ENCODE measurements at regions not wholly inside any gene's neighbourhood (a gene's known extent, or its start where the extent isn't known, plus 50 kb on each side); places are given as distances from the start of the nearest gene placed in this dataset.

DNA sequence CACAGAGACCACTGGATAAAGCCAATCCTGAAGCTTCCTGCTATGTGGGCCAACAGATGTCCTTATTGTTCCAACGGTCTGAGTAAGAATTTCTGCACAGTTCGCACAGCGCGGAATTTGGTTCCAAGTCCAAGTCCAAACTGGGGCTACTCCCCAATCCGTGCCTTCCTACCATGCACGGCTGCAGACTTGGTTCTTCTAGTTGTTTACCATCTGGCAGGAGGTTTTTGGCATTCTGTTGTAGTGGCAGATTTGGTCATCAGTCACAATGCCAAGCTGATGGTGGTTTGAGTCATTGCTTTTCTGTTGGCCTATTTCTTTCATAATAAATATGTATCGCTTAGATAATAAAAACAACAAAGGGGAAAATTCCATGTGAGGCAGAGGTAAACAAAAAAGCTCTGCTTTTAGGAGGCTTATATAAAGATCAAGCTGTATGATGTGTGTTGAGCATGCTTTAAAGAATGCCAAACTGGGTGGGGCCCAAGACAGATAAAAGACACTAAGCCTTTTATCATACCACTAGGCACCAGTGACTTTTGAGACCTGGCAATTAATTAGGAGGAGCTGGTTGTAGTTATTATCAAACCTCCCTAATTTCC, 52.5 kb upstream of the SYN3 start:
- Histone ChIP-seq H3K36me3 (ENCODE audit: control insufficient read depth in 4 of 4, insufficient read depth in 3 of 4, low read depth in 1 of 4, low read length in 3 of 4) (no peaks in the 10 kb centered on the region), H3K27ac (ENCODE audit: low read depth in 1 of 2, low read length in 2 of 2) (no peak overlapping the region), H3K4me1 (ENCODE audit: control insufficient read depth in 4 of 4, insufficient read depth in 4 of 4, low read length in 3 of 4) (no peaks in the 10 kb centered on the region), H3K9me3 (ENCODE audit: control insufficient read depth in 4 of 4, low read length in 3 of 4) (no peaks in the 10 kb centered on the region), H3K4me3 (ENCODE audit: low read depth in 1 of 3, low read length in 3 of 3) (no peak overlapping the region), H3K9ac (ENCODE audit: low read depth in 1 of 2, low read length in 2 of 2) (no peak overlapping the region), H3K27me3 (ENCODE audit: control insufficient read depth in 4 of 4, insufficient read depth in 4 of 4, low read length in 3 of 4) (peaks cover 0 to 6% (median 0%) of the 10 kb centered on the region in 4 donors)
- no peak for TF ChIP-seq HNF4G (IDR thresholded peaks at IDR 0.05)
- no peak for TF ChIP-seq YY1 (IDR thresholded peaks at IDR 0.05)
- TF ChIP-seq, protein P1, sequence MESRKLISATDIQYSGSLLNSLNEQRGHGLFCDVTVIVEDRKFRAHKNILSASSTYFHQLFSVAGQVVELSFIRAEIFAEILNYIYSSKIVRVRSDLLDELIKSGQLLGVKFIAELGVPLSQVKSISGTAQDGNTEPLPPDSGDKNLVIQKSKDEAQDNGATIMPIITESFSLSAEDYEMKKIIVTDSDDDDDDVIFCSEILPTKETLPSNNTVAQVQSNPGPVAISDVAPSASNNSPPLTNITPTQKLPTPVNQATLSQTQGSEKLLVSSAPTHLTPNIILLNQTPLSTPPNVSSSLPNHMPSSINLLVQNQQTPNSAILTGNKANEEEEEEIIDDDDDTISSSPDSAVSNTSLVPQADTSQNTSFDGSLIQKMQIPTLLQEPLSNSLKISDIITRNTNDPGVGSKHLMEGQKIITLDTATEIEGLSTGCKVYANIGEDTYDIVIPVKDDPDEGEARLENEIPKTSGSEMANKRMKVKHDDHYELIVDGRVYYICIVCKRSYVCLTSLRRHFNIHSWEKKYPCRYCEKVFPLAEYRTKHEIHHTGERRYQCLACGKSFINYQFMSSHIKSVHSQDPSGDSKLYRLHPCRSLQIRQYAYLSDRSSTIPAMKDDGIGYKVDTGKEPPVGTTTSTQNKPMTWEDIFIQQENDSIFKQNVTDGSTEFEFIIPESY (IDR thresholded peaks at IDR 0.05): no peak
- TF ChIP-seq FOXA1 (IDR thresholded peaks at IDR 0.05): no peak
- TF ChIP-seq, protein P2, sequence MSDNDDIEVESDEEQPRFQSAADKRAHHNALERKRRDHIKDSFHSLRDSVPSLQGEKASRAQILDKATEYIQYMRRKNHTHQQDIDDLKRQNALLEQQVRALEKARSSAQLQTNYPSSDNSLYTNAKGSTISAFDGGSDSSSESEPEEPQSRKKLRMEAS (IDR thresholded peaks at IDR 0.05): no peak
- no peak for TF ChIP-seq EGR1 (IDR thresholded peaks at IDR 0.05; ENCODE audit: low read depth in 2 of 2)
- TF ChIP-seq SP1 (IDR thresholded peaks at IDR 0.05): no peak
- TF ChIP-seq, protein P3, sequence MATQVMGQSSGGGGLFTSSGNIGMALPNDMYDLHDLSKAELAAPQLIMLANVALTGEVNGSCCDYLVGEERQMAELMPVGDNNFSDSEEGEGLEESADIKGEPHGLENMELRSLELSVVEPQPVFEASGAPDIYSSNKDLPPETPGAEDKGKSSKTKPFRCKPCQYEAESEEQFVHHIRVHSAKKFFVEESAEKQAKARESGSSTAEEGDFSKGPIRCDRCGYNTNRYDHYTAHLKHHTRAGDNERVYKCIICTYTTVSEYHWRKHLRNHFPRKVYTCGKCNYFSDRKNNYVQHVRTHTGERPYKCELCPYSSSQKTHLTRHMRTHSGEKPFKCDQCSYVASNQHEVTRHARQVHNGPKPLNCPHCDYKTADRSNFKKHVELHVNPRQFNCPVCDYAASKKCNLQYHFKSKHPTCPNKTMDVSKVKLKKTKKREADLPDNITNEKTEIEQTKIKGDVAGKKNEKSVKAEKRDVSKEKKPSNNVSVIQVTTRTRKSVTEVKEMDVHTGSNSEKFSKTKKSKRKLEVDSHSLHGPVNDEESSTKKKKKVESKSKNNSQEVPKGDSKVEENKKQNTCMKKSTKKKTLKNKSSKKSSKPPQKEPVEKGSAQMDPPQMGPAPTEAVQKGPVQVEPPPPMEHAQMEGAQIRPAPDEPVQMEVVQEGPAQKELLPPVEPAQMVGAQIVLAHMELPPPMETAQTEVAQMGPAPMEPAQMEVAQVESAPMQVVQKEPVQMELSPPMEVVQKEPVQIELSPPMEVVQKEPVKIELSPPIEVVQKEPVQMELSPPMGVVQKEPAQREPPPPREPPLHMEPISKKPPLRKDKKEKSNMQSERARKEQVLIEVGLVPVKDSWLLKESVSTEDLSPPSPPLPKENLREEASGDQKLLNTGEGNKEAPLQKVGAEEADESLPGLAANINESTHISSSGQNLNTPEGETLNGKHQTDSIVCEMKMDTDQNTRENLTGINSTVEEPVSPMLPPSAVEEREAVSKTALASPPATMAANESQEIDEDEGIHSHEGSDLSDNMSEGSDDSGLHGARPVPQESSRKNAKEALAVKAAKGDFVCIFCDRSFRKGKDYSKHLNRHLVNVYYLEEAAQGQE (IDR thresholded peaks at IDR 0.05): no peak
- no peak for TF ChIP-seq HNF4A (conservative IDR thresholded peaks at IDR 0.05)
- TF ChIP-seq, protein P4, sequence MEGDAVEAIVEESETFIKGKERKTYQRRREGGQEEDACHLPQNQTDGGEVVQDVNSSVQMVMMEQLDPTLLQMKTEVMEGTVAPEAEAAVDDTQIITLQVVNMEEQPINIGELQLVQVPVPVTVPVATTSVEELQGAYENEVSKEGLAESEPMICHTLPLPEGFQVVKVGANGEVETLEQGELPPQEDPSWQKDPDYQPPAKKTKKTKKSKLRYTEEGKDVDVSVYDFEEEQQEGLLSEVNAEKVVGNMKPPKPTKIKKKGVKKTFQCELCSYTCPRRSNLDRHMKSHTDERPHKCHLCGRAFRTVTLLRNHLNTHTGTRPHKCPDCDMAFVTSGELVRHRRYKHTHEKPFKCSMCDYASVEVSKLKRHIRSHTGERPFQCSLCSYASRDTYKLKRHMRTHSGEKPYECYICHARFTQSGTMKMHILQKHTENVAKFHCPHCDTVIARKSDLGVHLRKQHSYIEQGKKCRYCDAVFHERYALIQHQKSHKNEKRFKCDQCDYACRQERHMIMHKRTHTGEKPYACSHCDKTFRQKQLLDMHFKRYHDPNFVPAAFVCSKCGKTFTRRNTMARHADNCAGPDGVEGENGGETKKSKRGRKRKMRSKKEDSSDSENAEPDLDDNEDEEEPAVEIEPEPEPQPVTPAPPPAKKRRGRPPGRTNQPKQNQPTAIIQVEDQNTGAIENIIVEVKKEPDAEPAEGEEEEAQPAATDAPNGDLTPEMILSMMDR (IDR thresholded peaks at IDR 0.05; ENCODE audit: low read depth, low read length, missing input control): no peak
- TF ChIP-seq, protein P5, sequence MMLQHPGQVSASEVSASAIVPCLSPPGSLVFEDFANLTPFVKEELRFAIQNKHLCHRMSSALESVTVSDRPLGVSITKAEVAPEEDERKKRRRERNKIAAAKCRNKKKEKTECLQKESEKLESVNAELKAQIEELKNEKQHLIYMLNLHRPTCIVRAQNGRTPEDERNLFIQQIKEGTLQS (IDR thresholded peaks at IDR 0.05): no peak
- TF ChIP-seq FOXA2 (IDR thresholded peaks at IDR 0.05): no peak
- no peak for TF ChIP-seq TAF1 (conservative IDR thresholded peaks at IDR 0.05)
- TF ChIP-seq JUND (IDR thresholded peaks at IDR 0.05): no peak
- no peak for TF ChIP-seq RAD21 (IDR thresholded peaks at IDR 0.05)
- no peak for TF ChIP-seq GABPA (IDR thresholded peaks at IDR 0.05 in 1 of 2, conservative IDR thresholded peaks at IDR 0.05 in 1 of 2)
- TF ChIP-seq RXRA (IDR thresholded peaks at IDR 0.05): no peak
- no peak for DNase-seq (ENCODE audit: low spot score)
- WGBS: 79% methylated on average over 7 of the region's 7 CpGs
